Osteocyte (in vitro differentiated cells): ENCODE measurements at regions not wholly inside any gene's neighbourhood (a gene's known extent, or its start where the extent isn't known, plus 50 kb on each side); places are given as distances from the start of the nearest gene placed in this dataset.

ENCODE experiments used
- DNase-seq: peaks from one replicate; pipeline ENCODE4 v3.0.0; 2021; ENCODE audit warnings: mixed read lengths; ENCODE audit not compliant: unreplicated experiment; ENCODE audit errors: extremely low spot score
- H3K27ac Mint-ChIP-seq: one replicate; pipeline ENCODE4 v1.8.0; 2021; ENCODE audit warnings: mild to moderate bottlenecking, mixed read lengths; ENCODE audit not compliant: unreplicated experiment
- H3K27me3 Mint-ChIP-seq: one replicate; pipeline ENCODE4 v1.8.0; 2021; ENCODE audit warnings: mixed read lengths; ENCODE audit not compliant: unreplicated experiment
- H3K36me3 Mint-ChIP-seq: one replicate; pipeline ENCODE4 v1.8.0; 2021; ENCODE audit warnings: mixed read lengths; ENCODE audit not compliant: unreplicated experiment
- H3K4me1 Mint-ChIP-seq: one replicate; pipeline ENCODE4 v1.8.0; 2021; ENCODE audit warnings: mixed read lengths; ENCODE audit not compliant: unreplicated experiment
- H3K4me3 Mint-ChIP-seq: one replicate; pipeline ENCODE4 v1.8.0; 2021; ENCODE audit warnings: mild to moderate bottlenecking, moderate library complexity, mixed read lengths; ENCODE audit not compliant: unreplicated experiment
- H3K9me3 Mint-ChIP-seq: one replicate; pipeline ENCODE4 v1.8.0; 2021; ENCODE audit warnings: mixed read lengths; ENCODE audit not compliant: unreplicated experiment
- CTCF ChIP-seq: fragments of 200-600 bp; sonication (generic); IDR thresholded peaks from 2 replicates; pipeline ENCODE4 v1.5.0; 2021; ENCODE audit warnings: antibody characterized with exemption, mild to moderate bottlenecking, moderate library complexity

GRCh38 chr2:123500346-123500745 lies 524.7 kb upstream of the CNTNAP5 start:
- H3K27ac Mint-ChIP-seq: no peak overlapping the region
- no peak overlapping the region for H3K4me3 Mint-ChIP-seq
- TF ChIP-seq CTCF: no peak
- no peaks in the 10 kb centered on the region for H3K36me3 Mint-ChIP-seq
- H3K9me3 Mint-ChIP-seq: peaks cover 23% of the 10 kb centered on the region
- H3K27me3 Mint-ChIP-seq: no peaks in the 10 kb centered on the region
- H3K4me1 Mint-ChIP-seq: no peaks in the 10 kb centered on the region
- DNase-seq: no peak

GRCh38 chr2:123500988-123501387 lies 524.1 kb upstream of the CNTNAP5 start:
- H3K27ac Mint-ChIP-seq: no peak overlapping the region
- TF ChIP-seq CTCF: no peak
- no peak overlapping the region for H3K4me3 Mint-ChIP-seq
- peaks cover 22% of the 10 kb centered on the region for H3K9me3 Mint-ChIP-seq
- H3K36me3 Mint-ChIP-seq: no peaks in the 10 kb centered on the region
- H3K27me3 Mint-ChIP-seq: no peaks in the 10 kb centered on the region
- no peaks in the 10 kb centered on the region for H3K4me1 Mint-ChIP-seq
- no peak for DNase-seq

DNA sequence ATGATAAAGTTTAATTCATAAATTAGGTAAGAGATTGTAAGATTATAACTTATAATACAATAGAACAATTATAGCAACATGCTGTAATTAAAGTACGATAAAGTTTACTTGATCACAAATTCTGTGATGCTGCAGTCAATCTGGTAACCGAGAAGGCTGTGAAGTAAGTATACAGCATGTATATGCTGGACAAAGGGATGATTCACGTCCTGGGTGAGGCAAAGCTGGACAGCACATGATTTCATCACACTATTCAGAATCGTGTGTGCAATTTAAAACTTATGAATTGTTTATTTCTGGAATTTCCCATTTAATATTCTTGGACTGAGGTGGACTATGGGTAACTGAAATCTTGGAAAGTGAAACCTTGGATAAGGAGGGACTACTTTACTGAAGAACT lies 522.2 kb upstream of the CNTNAP5 start:
- Mint-ChIP-seq H3K4me1 (no peaks in the 10 kb centered on the region), H3K36me3 (no peaks in the 10 kb centered on the region), H3K9me3 (peaks cover 10% of the 10 kb centered on the region), H3K27ac (no peak overlapping the region), H3K4me3 (no peak overlapping the region), H3K27me3 (no peaks in the 10 kb centered on the region)
- DNase-seq: no peak
- TF ChIP-seq CTCF: no peak

DNA sequence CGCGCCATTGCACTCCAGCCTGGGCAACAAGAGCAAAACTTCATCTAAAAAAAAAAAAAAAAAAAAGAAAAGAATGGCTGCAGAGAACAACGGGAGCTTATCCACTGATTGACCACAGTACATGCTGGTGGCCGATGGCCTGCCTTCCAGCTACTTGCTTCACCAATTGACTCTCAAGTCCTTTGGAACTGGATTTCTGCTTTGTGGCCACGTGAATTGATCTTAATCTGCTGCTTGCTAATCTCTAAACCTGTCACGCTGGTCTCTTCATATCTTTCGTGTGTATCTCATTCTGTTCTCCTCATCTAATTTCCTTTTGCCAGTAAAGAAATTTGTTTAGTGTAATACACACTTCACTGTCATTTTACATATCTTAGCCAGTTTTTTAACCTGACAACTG lies 512.5 kb upstream of the CNTNAP5 start:
- no peak overlapping the region for H3K4me3 Mint-ChIP-seq
- peaks cover 12% of the 10 kb centered on the region for H3K9me3 Mint-ChIP-seq
- DNase-seq: no peak
- no peak overlapping the region for H3K27ac Mint-ChIP-seq
- no peak for TF ChIP-seq CTCF
- no peaks in the 10 kb centered on the region for H3K36me3 Mint-ChIP-seq
- H3K27me3 Mint-ChIP-seq: no peaks in the 10 kb centered on the region
- no peaks in the 10 kb centered on the region for H3K4me1 Mint-ChIP-seq

DNA sequence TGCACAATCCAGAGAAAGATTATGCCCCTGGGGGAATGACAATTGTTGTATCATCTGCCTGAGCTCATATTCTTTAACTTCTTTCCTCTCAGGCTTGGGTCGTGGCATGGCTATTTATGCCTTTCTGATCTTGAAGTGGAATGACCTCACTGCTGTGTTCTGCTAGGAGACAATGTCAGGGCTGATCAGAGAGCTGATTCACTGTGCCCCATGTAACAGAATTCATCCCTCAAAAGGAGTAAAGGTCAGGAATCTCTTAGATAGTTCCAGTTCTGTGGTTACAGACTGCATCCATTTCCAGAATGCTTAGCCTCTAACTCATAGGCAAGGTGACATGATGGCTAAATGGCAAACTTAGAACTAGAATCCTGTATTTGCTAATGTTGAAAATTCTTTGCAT lies 511.7 kb upstream of the CNTNAP5 start:
- no peak overlapping the region for H3K4me3 Mint-ChIP-seq
- H3K27ac Mint-ChIP-seq: no peak overlapping the region
- no peak for DNase-seq

More for the DNA sequence above, 511.7 kb upstream of the CNTNAP5 start:
- TF ChIP-seq CTCF: no peak
- no peaks in the 10 kb centered on the region for H3K27me3 Mint-ChIP-seq
- H3K4me1 Mint-ChIP-seq: no peaks in the 10 kb centered on the region
- no peaks in the 10 kb centered on the region for H3K36me3 Mint-ChIP-seq
- peaks cover 15% of the 10 kb centered on the region for H3K9me3 Mint-ChIP-seq
